BLaER1 (cell line): ENCODE measurements at regions not wholly inside any gene's neighbourhood (a gene's known extent, or its start where the extent isn't known, plus 50 kb on each side); places are given as distances from the start of the nearest gene placed in this dataset.

Experiments
- H3K27ac ChIP-seq: shearing (Covaris generic); formaldehyde crosslinking; 2 replicates; pipeline ENCODE4 v1.8.1; 2022
- H3K27me3 ChIP-seq: shearing (Covaris generic); formaldehyde crosslinking; 2 replicates; pipeline ENCODE4 v1.8.1; 2022
- H3K36me3 ChIP-seq: shearing (Covaris generic); formaldehyde crosslinking; 2 replicates; pipeline ENCODE4 v1.8.1; 2022
- H3K4me1 ChIP-seq: shearing (Covaris generic); formaldehyde crosslinking; 2 replicates; pipeline ENCODE4 v1.8.1; 2022
- H3K4me2 ChIP-seq: shearing (Covaris generic); formaldehyde crosslinking; 2 replicates; pipeline ENCODE4 v1.8.1; 2022
- H3K4me3 ChIP-seq: shearing (Covaris generic); formaldehyde crosslinking; 2 replicates; pipeline ENCODE4 v1.8.1; 2022
- H3K9ac ChIP-seq: shearing (Covaris generic); formaldehyde crosslinking; 2 replicates; pipeline ENCODE4 v1.8.1; 2022
- H3K9me3 ChIP-seq: shearing (Covaris generic); formaldehyde crosslinking; 2 replicates; pipeline ENCODE4 v1.8.1; 2022
- H4K20me1 ChIP-seq: shearing (Covaris generic); formaldehyde crosslinking; 2 replicates; pipeline ENCODE4 v1.8.1; 2022
- Cebpa-rat ChIP-seq: shearing (Covaris generic); IDR thresholded peaks from 2 replicates; pipeline ENCODE4 v1.8.1; 2022

DNA sequence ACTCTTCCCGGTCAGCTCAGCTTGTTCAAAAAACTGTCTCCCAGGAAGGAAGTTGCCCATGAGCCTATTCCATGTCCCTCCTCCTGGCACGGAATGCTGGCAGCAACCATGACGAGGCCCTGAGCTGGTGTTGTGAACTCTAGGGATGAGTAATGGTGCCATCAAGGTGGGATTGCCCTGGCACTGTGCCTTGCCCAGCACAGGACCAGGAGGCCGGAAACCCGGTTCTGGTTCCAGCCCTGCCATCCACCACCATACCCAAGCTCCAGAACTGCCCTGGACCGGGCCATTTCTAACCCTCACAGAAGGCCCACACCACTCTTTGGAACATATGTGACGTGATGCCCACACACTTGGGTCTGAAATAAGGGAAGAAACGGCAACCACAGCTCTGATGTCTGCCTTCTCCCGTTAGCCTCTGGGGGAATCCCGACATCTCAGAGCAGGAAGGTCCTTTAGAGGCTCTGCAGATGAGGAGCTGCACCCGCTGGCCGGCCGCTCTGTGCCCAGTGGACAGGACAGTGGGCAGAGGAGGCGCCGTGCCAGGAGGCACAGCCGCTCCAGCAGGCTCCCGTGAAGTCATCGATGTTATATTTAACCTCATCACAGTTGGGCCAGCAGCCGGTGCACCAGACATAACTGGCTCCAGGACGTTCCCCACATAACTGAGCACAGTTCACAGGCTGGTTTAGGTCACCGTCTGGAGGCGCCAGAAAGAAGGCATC lies 462.1 kb upstream of the ID2 start:
- H3K4me1 ChIP-seq: peaks cover 9% of the 10 kb centered on the region
- H3K4me3 ChIP-seq: no peak overlapping the region
- H3K27ac ChIP-seq: no peak overlapping the region
- no peak overlapping the region for H3K4me2 ChIP-seq
- H4K20me1 ChIP-seq: no peaks in the 10 kb centered on the region
- no peaks in the 10 kb centered on the region for H3K36me3 ChIP-seq
- H3K9me3 ChIP-seq: no peaks in the 10 kb centered on the region
- no peak for TF ChIP-seq Cebpa-rat
- H3K27me3 ChIP-seq: no peaks in the 10 kb centered on the region
- no peak overlapping the region for H3K9ac ChIP-seq

GRCh38 chr2:8222979-8223694 lies 458.7 kb upstream of the ID2 start:
- Histone ChIP-seq H3K4me3 (no peak overlapping the region), H3K9me3 (no peaks in the 10 kb centered on the region), H3K27me3 (no peaks in the 10 kb centered on the region), H3K9ac (no peak overlapping the region), H4K20me1 (no peaks in the 10 kb centered on the region), H3K4me2 (no peak overlapping the region), H3K36me3 (no peaks in the 10 kb centered on the region), H3K27ac (no peak overlapping the region), H3K4me1 (no peaks in the 10 kb centered on the region)
- TF ChIP-seq Cebpa-rat: no peak

GRCh38 chr2:8223695-8224346 lies 458.0 kb upstream of the ID2 start:
- Histone ChIP-seq H3K9ac (no peak overlapping the region), H4K20me1 (no peaks in the 10 kb centered on the region), H3K36me3 (no peaks in the 10 kb centered on the region), H3K4me3 (no peak overlapping the region), H3K27ac (no peak overlapping the region), H3K9me3 (no peaks in the 10 kb centered on the region), H3K27me3 (no peaks in the 10 kb centered on the region), H3K4me2 (no peak overlapping the region), H3K4me1 (peaks cover 1% of the 10 kb centered on the region)
- TF ChIP-seq Cebpa-rat: no peak

DNA sequence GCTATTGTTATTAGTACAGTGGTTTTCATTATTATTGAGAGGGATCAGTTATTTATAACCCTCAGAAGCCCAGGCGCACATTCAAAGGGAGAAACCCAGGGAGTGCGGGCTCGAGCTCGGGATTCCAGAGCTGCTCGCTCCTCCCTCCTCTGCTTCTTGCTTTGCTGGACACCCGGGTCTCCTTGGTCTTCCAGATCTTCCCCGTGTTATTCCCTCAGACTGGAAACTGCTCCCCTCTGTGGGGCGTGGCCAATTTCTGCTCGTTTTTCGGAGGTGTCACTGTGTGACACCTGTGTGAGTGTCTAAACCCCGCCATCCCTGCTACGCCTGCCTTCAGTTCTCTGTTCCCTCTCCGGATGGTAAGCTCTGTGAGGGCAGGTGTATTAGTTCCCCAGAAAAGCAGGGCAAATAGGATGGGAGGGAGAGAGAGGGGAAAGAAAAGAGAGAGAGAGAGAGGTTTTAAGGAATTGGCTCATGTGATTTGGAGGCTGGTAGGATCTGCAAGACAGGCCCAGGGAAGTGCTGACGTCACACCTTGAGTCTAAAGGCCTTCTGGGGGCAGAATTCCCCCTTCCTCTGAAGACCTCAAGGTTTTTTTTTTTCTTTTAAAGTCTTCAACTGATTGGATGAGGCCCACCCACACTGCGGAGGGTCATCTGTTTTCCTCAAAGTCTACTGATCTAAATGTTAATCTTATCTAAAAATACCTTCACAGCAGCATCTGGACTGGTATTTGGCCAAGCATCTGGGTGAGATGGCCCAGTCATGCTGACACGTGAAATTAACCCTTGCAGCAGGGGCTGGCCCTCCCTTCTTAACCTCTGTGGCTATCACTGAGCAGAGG lies 457.3 kb upstream of the ID2 start:
- Histone ChIP-seq H3K36me3 (no peaks in the 10 kb centered on the region), H3K4me3 (no peak overlapping the region), H4K20me1 (no peaks in the 10 kb centered on the region), H3K27ac (no peak overlapping the region), H3K4me2 (no peak overlapping the region), H3K9ac (no peak overlapping the region), H3K9me3 (no peaks in the 10 kb centered on the region), H3K4me1 (peaks cover 9% of the 10 kb centered on the region), H3K27me3 (no peaks in the 10 kb centered on the region)
- no peak for TF ChIP-seq Cebpa-rat

DNA sequence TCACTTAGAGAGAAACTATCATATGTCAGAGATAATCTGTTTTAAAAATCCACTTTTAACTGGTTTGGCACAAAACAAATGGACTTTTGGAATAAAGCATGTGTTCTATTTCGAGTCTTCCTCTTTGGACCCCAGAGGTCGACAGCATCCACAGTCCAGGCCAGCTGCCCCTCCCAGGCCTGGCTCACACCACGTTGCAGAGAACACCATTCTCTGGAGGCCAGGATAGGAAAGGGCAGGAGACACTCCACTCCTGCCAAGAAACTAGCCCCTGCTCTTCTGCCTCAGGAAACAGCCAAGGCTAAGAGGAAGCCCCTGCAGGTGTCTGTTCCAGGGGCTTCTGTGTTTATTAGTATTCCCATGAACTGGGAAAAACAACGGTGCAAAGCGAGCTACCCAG lies 456.6 kb upstream of the ID2 start:
- no peak overlapping the region for H3K4me2 ChIP-seq
- H3K9me3 ChIP-seq: no peaks in the 10 kb centered on the region
- no peak overlapping the region for H3K9ac ChIP-seq
- H3K27me3 ChIP-seq: no peaks in the 10 kb centered on the region
- H3K27ac ChIP-seq: no peak overlapping the region
- no peaks in the 10 kb centered on the region for H3K36me3 ChIP-seq
- no peak for TF ChIP-seq Cebpa-rat
- no peak overlapping the region for H3K4me3 ChIP-seq
- H3K4me1 ChIP-seq: peaks cover 16% of the 10 kb centered on the region
- no peaks in the 10 kb centered on the region for H4K20me1 ChIP-seq

DNA sequence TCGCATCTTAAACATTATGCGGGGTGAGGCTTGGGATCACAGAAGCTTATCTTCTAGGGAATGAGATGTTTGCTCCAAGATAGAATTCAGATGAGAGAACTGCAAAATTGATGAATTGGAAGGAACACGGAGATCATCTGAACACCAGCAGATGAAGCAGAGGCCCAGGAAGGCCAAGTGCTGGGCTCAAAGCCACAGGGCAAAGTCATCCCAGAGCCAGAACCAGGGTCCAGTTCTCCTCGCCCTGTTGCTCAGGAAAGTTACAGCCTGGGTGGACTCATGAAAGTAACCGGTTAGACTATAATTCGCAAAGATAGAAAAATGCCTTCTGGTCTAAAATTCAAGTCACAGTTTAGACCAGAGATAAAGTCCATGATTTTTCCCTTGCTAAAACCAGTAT lies 456.1 kb upstream of the ID2 start:
- Histone ChIP-seq H3K4me3 (no peak overlapping the region), H3K4me2 (no peak overlapping the region), H3K4me1 (peaks cover 21% of the 10 kb centered on the region), H3K9ac (no peak overlapping the region), H3K9me3 (no peaks in the 10 kb centered on the region), H4K20me1 (no peaks in the 10 kb centered on the region), H3K36me3 (no peaks in the 10 kb centered on the region), H3K27ac (no peak overlapping the region), H3K27me3 (no peaks in the 10 kb centered on the region)
- no peak for TF ChIP-seq Cebpa-rat

GRCh38 chr2:8229546-8229986 lies 452.3 kb upstream of the ID2 start:
- peak; percentile 75 for TF ChIP-seq Cebpa-rat
- Histone ChIP-seq H3K4me2 (peak overlapping the region; percentile 81), H4K20me1 (no peaks in the 10 kb centered on the region), H3K4me3 (no peak overlapping the region), H3K9me3 (peaks cover 6% of the 10 kb centered on the region), H3K9ac (peak overlapping the region; percentile 53), H3K36me3 (no peaks in the 10 kb centered on the region), H3K27ac (peak overlapping the region; percentile 80), H3K4me1 (peaks cover 46% of the 10 kb centered on the region), H3K27me3 (no peaks in the 10 kb centered on the region)

GRCh38 chr2:8230466-8230865 lies 451.4 kb upstream of the ID2 start:
- Histone ChIP-seq H3K4me1 (peaks cover 55% of the 10 kb centered on the region), H3K4me2 (peak overlapping the region; percentile 81; the same call in 1 of the 2 replicates), H3K27ac (peak overlapping the region; percentile 80; the same call in 1 of the 2 replicates), H3K9me3 (peaks cover 6% of the 10 kb centered on the region), H3K4me3 (no peak overlapping the region), H4K20me1 (no peaks in the 10 kb centered on the region), H3K9ac (no peak overlapping the region), H3K27me3 (no peaks in the 10 kb centered on the region), H3K36me3 (no peaks in the 10 kb centered on the region)
- no peak for TF ChIP-seq Cebpa-rat

DNA sequence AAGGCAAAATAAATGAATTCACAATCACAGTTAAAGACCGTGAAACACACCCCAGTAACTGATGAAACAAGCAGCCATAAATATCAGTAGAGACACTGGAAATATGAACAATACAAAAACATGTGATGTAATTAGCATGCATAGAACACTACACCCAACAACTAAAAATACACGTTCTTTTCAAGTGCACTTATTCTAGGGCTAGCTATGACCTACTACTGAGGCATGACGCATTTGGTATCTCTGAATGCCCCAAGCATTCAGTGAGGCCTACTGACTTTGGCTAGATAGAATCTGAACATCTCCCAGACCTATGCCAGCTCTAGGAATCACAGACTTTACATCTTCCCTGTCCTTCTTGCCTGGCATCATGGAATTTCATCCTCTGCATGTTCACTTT lies 450.0 kb upstream of the ID2 start:
- Histone ChIP-seq H3K27me3 (no peaks in the 10 kb centered on the region), H3K9ac (no peak overlapping the region), H3K27ac (no peak overlapping the region), H3K4me2 (no peak overlapping the region), H3K4me3 (no peak overlapping the region), H3K4me1 (peaks cover 70% of the 10 kb centered on the region), H3K36me3 (no peaks in the 10 kb centered on the region), H3K9me3 (peaks cover 6% of the 10 kb centered on the region), H4K20me1 (no peaks in the 10 kb centered on the region)
- no peak for TF ChIP-seq Cebpa-rat
